Ishikawa (cell line): ENCODE measurements at regions not wholly inside any gene's neighbourhood (a gene's known extent, or its start where the extent isn't known, plus 50 kb on each side); places are given as distances from the start of the nearest gene placed in this dataset.

Experiments
- CEBPB ChIP-seq: IDR thresholded peaks from 2 replicates; pipeline ENCODE4 v1.6.1; 2012
- CREB1 ChIP-seq: IDR thresholded peaks from 2 replicates; pipeline ENCODE4 v1.6.1; 2012; ENCODE audit warnings: low read depth
- EGR1 ChIP-seq: IDR thresholded peaks from 2 replicates; pipeline ENCODE4 v1.6.1; 2012
- EP300 ChIP-seq: IDR thresholded peaks from 2 replicates; pipeline ENCODE4 v1.6.1; 2012; ENCODE audit warnings: borderline replicate concordance
- FOXM1 ChIP-seq: IDR thresholded peaks from 2 replicates; pipeline ENCODE4 v1.6.1; 2012; ENCODE audit warnings: low read depth, borderline replicate concordance
- NFIC ChIP-seq: IDR thresholded peaks from 2 replicates; pipeline ENCODE4 v1.6.1; 2012
- RAD21 ChIP-seq: IDR thresholded peaks from 2 replicates; pipeline ENCODE4 v1.6.1; 2012; ENCODE audit warnings: low read depth
- TAF1 ChIP-seq: IDR thresholded peaks from 2 replicates; pipeline ENCODE4 v1.6.1; 2012; ENCODE audit warnings: low read depth, mild to moderate bottlenecking
- TCF12 ChIP-seq: IDR thresholded peaks from 2 replicates; pipeline ENCODE4 v1.6.1; 2012; ENCODE audit warnings: low read depth
- TEAD4 ChIP-seq: IDR thresholded peaks from 2 replicates; pipeline ENCODE4 v1.6.1; 2012
- YY1 ChIP-seq: IDR thresholded peaks from 2 replicates; pipeline ENCODE4 v1.6.1; 2012; ENCODE audit warnings: low read depth
- ZBTB7A ChIP-seq: IDR thresholded peaks from 2 replicates; pipeline ENCODE4 v1.6.1; 2012; ENCODE audit warnings: low read depth
- TF ChIP-seq, protein P1 (sequence below): IDR thresholded peaks from 2 replicates; pipeline ENCODE4 v1.6.1; 2012
- TF ChIP-seq, protein P2 (sequence below): IDR thresholded peaks from 2 replicates; pipeline ENCODE4 v1.6.1; 2012
- TF ChIP-seq, protein P3 (sequence below): IDR thresholded peaks from 2 replicates; pipeline ENCODE4 v1.6.1; 2012; ENCODE audit warnings: low read depth, mild to moderate bottlenecking

DNA sequence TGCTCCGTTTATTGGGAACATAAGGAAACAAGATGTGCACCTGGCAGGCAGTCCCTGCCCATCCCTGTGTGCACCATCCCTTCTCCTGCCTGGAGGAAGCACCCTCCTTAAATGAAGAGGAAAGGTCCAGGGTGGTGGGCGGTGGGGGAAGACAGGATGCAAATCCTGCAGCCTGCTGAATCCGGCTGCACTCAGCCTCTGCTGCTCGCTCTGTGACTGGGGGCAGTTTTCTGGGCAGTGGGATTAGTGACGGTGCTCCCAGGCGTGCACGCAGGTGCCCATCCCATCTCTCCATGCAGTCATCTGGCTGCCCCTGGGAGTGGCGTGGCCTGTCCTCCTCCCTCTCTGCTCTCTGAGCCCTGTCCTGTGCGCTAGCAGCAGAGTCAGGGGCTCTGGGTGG lies 371.3 kb upstream of the MYT1L start:
- no peak for TF ChIP-seq EGR1
- TF ChIP-seq CREB1, result no peak
- TF ChIP-seq YY1, result no peak
- no peak for TF ChIP-seq TCF12
- TF ChIP-seq CEBPB, result no peak
- TF ChIP-seq TAF1, result no peak

DNA sequence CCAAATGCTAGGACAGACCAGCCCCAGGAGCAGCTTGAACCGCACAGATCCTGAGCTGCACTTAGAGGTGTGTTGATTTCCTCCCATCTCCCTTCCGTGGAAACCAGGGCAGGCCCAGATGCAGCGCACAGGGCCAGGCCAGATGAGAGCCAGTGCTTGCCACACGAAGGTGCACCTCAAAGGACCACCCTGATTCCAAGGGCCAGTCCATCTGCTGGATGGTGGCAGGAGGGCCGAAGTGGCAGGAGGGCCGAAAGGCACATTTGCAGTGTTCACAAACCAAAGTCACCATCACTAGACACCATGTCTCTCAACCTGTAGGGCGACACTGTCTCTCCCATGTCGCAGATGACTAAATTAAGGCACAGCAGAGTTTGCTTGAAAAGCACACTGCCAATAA lies 370.7 kb upstream of the MYT1L start:
- TF ChIP-seq EP300 (no peak), ZBTB7A (no peak), TAF1 (no peak)

DNA sequence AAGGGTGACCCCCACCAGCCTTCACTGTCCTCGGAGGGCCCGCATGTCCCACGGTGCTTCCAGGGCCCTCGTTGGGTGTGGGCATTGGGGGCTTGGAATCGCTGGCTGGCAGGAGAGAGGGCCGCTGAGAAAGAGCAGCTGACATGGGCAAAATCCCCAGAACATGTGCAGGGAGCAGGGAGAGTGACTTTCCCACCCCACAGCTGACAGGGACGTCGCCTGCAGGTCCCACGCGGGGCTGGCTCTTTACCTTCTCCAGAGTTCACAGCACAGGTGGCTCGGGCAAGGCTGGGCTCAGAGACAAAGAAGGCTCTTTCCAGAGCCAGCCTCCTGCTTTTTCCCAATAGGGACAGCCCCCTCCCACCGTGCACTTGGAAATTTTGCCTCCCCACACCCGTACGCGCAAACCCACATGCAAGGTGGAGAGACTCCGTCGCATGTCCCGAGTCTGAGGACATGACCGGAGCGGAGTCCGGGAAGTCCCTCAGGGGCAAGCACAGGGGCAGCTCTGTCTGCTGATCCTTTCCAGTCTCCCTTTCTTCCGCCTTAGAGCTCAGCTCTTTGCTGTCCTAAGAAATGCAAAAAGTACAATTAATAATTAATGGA lies 370.2 kb upstream of the MYT1L start:
- no peak for TF ChIP-seq TEAD4
- TF ChIP-seq RAD21, result no peak
- TF ChIP-seq TAF1, result no peak
- TF ChIP-seq ZBTB7A, result no peak
- no peak for TF ChIP-seq EP300
- no peak for TF ChIP-seq EGR1
- TF ChIP-seq, protein P1, sequence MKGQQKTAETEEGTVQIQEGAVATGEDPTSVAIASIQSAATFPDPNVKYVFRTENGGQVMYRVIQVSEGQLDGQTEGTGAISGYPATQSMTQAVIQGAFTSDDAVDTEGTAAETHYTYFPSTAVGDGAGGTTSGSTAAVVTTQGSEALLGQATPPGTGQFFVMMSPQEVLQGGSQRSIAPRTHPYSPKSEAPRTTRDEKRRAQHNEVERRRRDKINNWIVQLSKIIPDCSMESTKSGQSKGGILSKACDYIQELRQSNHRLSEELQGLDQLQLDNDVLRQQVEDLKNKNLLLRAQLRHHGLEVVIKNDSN, result no peak
- TF ChIP-seq, protein P2, sequence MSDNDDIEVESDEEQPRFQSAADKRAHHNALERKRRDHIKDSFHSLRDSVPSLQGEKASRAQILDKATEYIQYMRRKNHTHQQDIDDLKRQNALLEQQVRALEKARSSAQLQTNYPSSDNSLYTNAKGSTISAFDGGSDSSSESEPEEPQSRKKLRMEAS, result no peak
- TF ChIP-seq, protein P3, sequence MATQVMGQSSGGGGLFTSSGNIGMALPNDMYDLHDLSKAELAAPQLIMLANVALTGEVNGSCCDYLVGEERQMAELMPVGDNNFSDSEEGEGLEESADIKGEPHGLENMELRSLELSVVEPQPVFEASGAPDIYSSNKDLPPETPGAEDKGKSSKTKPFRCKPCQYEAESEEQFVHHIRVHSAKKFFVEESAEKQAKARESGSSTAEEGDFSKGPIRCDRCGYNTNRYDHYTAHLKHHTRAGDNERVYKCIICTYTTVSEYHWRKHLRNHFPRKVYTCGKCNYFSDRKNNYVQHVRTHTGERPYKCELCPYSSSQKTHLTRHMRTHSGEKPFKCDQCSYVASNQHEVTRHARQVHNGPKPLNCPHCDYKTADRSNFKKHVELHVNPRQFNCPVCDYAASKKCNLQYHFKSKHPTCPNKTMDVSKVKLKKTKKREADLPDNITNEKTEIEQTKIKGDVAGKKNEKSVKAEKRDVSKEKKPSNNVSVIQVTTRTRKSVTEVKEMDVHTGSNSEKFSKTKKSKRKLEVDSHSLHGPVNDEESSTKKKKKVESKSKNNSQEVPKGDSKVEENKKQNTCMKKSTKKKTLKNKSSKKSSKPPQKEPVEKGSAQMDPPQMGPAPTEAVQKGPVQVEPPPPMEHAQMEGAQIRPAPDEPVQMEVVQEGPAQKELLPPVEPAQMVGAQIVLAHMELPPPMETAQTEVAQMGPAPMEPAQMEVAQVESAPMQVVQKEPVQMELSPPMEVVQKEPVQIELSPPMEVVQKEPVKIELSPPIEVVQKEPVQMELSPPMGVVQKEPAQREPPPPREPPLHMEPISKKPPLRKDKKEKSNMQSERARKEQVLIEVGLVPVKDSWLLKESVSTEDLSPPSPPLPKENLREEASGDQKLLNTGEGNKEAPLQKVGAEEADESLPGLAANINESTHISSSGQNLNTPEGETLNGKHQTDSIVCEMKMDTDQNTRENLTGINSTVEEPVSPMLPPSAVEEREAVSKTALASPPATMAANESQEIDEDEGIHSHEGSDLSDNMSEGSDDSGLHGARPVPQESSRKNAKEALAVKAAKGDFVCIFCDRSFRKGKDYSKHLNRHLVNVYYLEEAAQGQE, result no peak
- TF ChIP-seq NFIC, result no peak
- no peak for TF ChIP-seq FOXM1
- no peak for TF ChIP-seq TCF12
- TF ChIP-seq CREB1, result no peak
- TF ChIP-seq YY1, result no peak
- no peak for TF ChIP-seq CEBPB

DNA sequence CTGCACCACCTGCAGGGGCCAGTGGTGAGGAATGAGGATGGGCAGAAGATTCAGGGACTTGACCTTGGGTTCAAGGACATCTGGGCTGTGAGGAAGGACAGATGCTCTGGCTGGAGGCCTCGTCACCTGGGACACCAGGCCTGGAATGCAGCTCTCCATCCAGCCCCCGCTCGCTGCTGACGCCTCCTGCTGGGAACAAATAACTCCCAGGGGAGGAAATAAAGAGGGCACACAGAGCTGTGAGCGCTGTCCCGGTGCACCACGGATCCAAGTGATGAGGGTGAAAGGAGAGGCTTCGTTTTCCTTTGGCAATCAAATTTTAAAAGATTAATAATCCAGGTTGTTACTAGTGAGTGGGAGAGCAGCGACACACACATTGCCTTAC lies 368.0 kb upstream of the MYT1L start:
- no peak for TF ChIP-seq CREB1

DNA sequence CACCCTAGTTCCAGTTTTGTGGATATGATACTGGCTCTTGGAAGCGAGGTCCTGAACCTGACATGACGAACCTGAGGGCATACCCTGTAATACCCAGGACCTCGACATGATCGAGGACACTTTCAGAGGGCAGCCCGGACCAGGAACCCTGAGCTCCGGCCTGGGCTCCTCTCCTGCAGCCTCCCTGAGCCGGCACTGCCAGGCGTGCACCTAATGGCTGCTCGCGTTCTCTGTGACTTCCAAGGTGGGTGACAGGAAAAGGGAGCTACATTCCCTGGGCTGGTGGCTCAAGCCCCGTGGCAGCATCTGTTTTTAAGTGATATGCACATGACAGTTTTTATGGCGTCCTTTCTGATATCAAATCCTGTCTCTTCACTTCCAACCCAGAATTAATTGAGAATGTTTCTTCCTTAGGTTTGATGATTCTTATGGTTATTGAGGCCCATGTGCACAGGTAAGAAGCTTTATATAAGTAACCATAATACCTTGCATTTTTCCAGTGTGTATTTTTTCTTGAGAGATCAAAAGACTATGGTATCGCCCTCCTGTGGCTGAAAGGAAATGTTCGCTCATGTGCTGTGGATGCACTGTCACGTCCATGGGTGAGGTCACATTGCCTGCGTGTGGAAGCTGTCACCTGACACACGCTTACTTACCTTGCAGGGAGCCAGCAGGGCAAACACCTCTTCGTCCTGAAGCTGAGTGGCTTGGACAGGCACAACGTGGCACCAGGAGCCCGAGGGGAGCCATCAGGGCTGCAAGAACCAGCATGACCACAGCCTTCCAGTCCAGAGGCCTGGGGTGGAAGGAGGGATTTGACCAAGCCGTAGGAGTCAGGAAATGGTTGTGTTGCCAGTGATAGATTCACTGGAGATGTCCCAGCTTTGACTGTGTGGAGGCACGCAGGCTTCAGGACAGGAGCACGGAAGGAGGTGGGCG lies 367.4 kb upstream of the MYT1L start:
- 0 out of 2 replicates have a peak, but pooled peaks have one; percentile 9 for TF ChIP-seq RAD21
- TF ChIP-seq, protein P2, result no peak
- TF ChIP-seq YY1, result no peak

DNA sequence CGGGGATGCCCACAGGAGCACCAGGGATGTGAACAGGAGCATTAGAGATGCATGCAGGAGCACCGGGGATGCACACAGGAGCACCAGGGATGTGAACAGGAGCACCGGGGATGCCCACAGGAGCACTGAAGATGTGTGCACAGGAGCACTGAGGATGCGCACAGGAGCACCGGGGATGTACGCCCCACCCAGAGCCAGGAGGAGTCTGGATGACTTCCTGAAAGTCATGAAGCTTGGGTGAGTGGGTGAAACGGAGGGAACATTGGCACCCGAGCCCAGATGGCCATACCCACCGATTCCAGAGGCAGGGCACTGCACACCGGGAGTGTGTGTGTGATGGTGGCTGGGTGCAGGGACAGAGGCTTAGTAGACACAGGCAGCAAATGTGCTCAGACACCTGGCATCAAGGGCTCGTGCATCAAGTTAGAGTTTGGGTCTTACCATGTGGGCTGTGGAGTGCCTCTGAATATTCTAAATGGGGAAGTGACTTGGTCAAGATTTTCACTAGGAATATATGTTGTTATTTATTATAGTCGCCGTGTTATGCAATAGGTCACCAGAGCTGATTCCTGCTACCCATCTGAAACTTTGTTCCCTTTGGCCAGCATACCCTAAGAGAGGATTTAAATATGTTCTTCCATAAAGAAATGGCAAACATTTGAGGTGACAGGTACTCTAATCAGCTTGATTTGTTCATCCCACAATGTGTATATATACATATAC lies 365.8 kb upstream of the MYT1L start:
- TF ChIP-seq EGR1 (no peak), ZBTB7A (no peak), RAD21 (no peak), NFIC (no peak)

DNA sequence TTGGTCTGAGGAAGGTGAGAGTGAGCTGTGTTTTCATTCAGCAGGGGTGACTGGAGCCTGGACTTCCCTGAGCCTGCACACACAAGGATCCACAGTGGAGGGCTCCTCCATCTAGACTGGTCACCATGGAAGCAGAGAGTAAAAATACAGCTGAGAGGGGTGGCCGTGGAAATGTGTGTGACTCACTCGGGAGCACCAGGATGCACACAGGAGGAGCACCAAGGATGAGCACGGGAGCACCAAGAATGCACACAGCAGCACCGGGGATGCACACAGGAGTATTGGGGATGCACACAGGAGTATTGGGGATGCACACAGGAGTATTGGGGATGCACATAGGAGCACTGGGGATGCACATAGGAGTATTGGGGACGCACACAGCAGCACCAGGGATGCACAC lies 365.2 kb upstream of the MYT1L start:
- TF ChIP-seq EGR1, result no peak
- TF ChIP-seq EP300, result no peak
- TF ChIP-seq FOXM1, result no peak
- TF ChIP-seq CEBPB, result no peak
- TF ChIP-seq, protein P1, result no peak
- no peak for TF ChIP-seq NFIC
- TF ChIP-seq, protein P2, result no peak
- TF ChIP-seq, protein P3, result no peak
- no peak for TF ChIP-seq YY1
- TF ChIP-seq RAD21, result no peak
- no peak for TF ChIP-seq TCF12
- TF ChIP-seq TEAD4, result no peak
- no peak for TF ChIP-seq ZBTB7A
- TF ChIP-seq CREB1, result no peak
- TF ChIP-seq TAF1, result no peak
